ENCODE measurements at regions not wholly inside any gene's neighbourhood (a gene's known extent, or its start where the extent isn't known, plus 50 kb on each side); places are given as distances from the start of the nearest gene placed in this dataset.

DNA sequence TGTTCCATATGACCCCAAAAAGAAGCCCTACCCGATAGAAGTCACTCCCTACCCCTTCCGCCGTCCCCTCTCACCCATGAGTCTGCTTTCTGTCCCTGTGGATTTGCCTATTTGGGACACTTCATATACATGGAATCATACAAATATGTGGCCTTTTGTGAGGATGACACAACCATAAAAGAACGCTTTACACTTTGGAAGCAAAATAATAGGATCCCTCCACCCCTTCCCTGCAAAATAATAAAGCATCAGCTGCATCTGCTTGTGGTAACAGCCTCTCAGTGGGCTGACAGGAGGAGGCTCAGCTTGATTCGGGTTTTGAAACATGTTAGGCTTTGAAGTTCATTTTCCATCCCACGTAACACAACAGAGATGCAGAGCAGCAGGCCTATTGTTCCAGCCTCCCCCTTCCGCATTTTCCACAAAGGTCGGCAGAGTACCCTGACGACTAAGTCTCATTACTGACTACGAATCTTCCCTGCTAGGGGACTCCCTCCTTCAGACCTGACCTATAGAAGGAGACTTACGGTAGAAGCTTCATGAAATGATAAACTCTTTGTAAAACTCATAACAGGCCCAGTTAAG lies 99.1 kb downstream of the ALDH8A1 start:
- TF ChIP-seq SNAI2 (CRISPR knock-in tag; IDR thresholded peaks at IDR 0.05): no peak
- TF ChIP-seq, protein P1, sequence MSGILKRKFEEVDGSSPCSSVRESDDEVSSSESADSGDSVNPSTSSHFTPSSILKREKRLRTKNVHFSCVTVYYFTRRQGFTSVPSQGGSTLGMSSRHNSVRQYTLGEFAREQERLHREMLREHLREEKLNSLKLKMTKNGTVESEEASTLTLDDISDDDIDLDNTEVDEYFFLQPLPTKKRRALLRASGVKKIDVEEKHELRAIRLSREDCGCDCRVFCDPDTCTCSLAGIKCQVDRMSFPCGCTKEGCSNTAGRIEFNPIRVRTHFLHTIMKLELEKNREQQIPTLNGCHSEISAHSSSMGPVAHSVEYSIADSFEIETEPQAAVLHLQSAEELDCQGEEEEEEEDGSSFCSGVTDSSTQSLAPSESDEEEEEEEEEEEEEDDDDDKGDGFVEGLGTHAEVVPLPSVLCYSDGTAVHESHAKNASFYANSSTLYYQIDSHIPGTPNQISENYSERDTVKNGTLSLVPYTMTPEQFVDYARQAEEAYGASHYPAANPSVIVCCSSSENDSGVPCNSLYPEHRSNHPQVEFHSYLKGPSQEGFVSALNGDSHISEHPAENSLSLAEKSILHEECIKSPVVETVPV (CRISPR knock-in tag; IDR thresholded peaks at IDR 0.05): no peak

Measured in SK-N-SH treated with all-trans-retinoic acid at 6 μM for 48 hours (cell line).